ENCODE measurements at regions not wholly inside any gene's neighbourhood (a gene's known extent, or its start where the extent isn't known, plus 50 kb on each side); places are given as distances from the start of the nearest gene placed in this dataset.
A peak's percentile ranks its signal among the peaks of the same experiment; 100 is the strongest.

DNA sequence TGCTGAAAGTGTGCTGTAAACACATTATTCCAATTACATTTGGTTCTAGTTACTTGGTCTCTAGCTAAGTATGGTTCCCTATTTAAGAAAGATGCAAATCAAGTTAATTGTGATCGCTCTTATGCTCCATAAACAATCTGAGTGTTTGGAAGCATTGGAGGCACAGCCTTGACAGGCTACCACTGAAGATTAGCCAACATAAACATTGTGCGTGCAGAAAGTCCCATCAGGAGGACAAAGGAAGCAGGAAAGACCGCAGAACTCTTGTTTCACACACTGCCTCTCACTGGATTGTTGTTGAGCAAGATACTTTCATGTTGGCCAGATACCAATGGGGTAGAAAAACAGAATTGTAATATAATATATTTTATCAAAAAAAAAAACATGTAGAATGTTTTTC, 814.4 kb downstream of the EFNB2 start:
- peak; percentile 53 for DNase-seq
- H3K36me3 ChIP-seq (replicated peaks) = no peaks in the 10 kb centered on the region
- H3K27me3 ChIP-seq (replicated peaks) = no peaks in the 10 kb centered on the region
- in situ Hi-C loops (cut with HindIII; ENCODE audit: low pct_ligation_motif_present, low sequenced_read_pairs) = no loop called here
- H3K4me3 ChIP-seq (ENCODE audit: low read depth, low read length) = no peak overlapping the region
- TF ChIP-seq CTCF (IDR thresholded peaks at IDR 0.05; ENCODE audit: low read depth, low read length, missing control alignments) = no peak
- H3K27ac ChIP-seq = no peak overlapping the region

DNA sequence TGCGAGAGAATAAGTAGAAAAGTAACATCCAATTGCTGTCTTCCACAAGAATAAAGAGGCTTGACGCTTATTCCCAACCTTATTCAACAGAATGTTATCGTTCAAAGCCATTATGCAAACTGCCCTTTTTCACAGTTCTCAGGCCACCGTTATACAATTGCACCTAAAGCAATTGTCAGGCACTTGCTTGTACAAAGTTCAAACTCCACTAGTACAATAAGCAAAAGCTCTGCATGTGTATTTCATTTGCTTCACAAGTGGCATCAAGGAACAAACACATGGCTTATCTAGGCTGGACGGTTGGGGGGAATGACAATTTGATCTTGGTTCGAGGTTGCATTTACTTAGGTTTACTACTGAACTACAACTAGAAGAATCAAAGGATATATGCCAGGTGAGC, 815.6 kb downstream of the EFNB2 start:
- no peaks in the 10 kb centered on the region for H3K36me3 ChIP-seq (replicated peaks)
- DNase-seq = no peak
- no peak overlapping the region for H3K27ac ChIP-seq
- in situ Hi-C loops (cut with HindIII; ENCODE audit: low pct_ligation_motif_present, low sequenced_read_pairs) = no loop called here
- H3K4me3 ChIP-seq (ENCODE audit: low read depth, low read length) = no peak overlapping the region
- H3K27me3 ChIP-seq (replicated peaks) = no peaks in the 10 kb centered on the region
- TF ChIP-seq CTCF (IDR thresholded peaks at IDR 0.05; ENCODE audit: low read depth, low read length, missing control alignments) = no peak

GRCh38 chr13:105709181-105709580, 826.3 kb downstream of the EFNB2 start:
- in situ Hi-C loops (cut with HindIII; ENCODE audit: low pct_ligation_motif_present, low sequenced_read_pairs) = no loop called here
- no peak for DNase-seq
- no peak for TF ChIP-seq CTCF (IDR thresholded peaks at IDR 0.05; ENCODE audit: low read depth, low read length, missing control alignments)
- Histone ChIP-seq H3K27me3 (replicated peaks) (no peaks in the 10 kb centered on the region), H3K36me3 (replicated peaks) (no peaks in the 10 kb centered on the region), H3K27ac (no peak overlapping the region), H3K4me3 (ENCODE audit: low read depth, low read length) (no peak overlapping the region)

- no peak for TF ChIP-seq CTCF (IDR thresholded peaks at IDR 0.05; ENCODE audit: low read depth, low read length, missing control alignments)
- Histone ChIP-seq H3K36me3 (replicated peaks) (no peaks in the 10 kb centered on the region), H3K27ac (no peak overlapping the region), H3K27me3 (replicated peaks) (no peaks in the 10 kb centered on the region), H3K4me3 (ENCODE audit: low read depth, low read length) (no peak overlapping the region)
- in situ Hi-C loops (cut with HindIII; ENCODE audit: low pct_ligation_motif_present, low sequenced_read_pairs) = no loop called here
- DNase-seq = no peak
These were observed 831.6 kb downstream of the EFNB2 start for GRCh38 chr13:105703843-105704242.

GRCh38 chr13:105702441-105702840, 833.0 kb downstream of the EFNB2 start:
- H3K27ac ChIP-seq = no peak overlapping the region
- in situ Hi-C loops (cut with HindIII; ENCODE audit: low pct_ligation_motif_present, low sequenced_read_pairs) = no loop called here
- H3K4me3 ChIP-seq (ENCODE audit: low read depth, low read length) = no peak overlapping the region
- DNase-seq = no peak
- H3K36me3 ChIP-seq (replicated peaks) = no peaks in the 10 kb centered on the region
- no peaks in the 10 kb centered on the region for H3K27me3 ChIP-seq (replicated peaks)
- no peak for TF ChIP-seq CTCF (IDR thresholded peaks at IDR 0.05; ENCODE audit: low read depth, low read length, missing control alignments)

DNA sequence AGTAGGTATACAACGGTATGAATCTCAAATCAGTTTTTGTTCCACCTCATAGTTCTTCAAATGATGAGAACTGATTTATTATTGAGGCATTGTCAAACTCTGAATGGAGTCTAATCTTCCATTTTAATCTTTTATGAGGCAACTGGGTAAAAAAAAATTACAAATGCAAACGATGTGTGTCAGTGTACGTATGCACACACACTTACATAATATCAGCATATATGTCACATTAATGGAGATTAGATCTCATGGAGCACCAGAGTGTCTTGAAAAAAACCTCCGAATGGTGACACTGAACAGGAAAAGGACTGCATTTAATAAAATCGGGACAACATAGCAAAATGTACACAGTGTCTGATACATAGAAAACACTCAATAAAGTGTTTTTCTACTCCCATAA, 842.7 kb downstream of the EFNB2 start:
- H3K27ac ChIP-seq = no peak overlapping the region
- H3K4me3 ChIP-seq (ENCODE audit: low read depth, low read length) = no peak overlapping the region
- H3K36me3 ChIP-seq (replicated peaks) = no peaks in the 10 kb centered on the region
- no peak for TF ChIP-seq CTCF (IDR thresholded peaks at IDR 0.05; ENCODE audit: low read depth, low read length, missing control alignments)
- in situ Hi-C loops (cut with HindIII; ENCODE audit: low pct_ligation_motif_present, low sequenced_read_pairs) = no loop called here
- DNase-seq = no peak
- no peaks in the 10 kb centered on the region for H3K27me3 ChIP-seq (replicated peaks)

Measured in brain microvascular endothelial cell (primary cell).